ENCODE measurements at regions not wholly inside any gene's neighbourhood (a gene's known extent, or its start where the extent isn't known, plus 50 kb on each side); places are given as distances from the start of the nearest gene placed in this dataset.

- DNase-seq (ENCODE audit: low read depth), result peak; percentile 70
These were observed 111.1 kb upstream of the ARHGAP5 start for GRCh38 chr14:31965735-31966598.

DNA sequence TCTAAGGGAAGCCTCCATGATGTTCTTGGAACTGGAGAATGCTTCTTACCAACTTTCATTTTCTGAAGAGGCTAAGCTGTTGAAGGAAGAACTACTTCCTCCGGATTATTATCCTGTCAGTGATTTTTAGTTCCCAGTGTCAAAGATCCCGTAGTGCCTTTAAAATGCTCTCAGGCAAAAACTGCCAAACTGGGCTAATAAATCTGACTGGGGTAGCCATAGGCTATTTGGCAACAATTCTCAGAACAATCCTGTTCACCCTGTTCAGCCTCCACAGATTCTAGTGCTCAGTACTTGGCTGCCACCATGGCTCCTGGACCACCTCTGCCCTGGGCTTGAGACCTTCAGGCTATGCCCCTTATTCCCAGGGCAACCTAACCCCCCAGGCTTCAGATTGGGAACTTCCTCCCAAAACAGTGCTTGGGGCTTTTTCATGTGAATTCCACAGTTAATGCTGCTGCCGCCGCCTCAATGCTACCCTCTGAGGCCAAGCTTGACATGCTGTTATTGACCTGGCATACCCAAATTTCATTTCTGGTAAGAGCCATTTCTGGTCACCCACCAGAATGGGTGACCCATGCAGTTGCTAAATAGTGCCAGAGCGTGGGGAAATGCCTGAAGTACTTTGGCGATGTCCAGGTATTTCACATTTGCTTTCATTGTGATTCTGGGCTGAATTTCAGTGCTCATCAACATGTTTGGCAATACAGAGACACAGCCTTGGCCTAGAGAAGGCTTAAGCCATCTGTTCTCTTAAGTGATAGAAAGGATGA lies 110.0 kb upstream of the ARHGAP5 start:
- DNase-seq (ENCODE audit: low read depth), result no peak

GRCh38 chr14:31967669-31967975 lies 109.5 kb upstream of the ARHGAP5 start:
- DNase-seq (ENCODE audit: low read depth), result no peak

DNA sequence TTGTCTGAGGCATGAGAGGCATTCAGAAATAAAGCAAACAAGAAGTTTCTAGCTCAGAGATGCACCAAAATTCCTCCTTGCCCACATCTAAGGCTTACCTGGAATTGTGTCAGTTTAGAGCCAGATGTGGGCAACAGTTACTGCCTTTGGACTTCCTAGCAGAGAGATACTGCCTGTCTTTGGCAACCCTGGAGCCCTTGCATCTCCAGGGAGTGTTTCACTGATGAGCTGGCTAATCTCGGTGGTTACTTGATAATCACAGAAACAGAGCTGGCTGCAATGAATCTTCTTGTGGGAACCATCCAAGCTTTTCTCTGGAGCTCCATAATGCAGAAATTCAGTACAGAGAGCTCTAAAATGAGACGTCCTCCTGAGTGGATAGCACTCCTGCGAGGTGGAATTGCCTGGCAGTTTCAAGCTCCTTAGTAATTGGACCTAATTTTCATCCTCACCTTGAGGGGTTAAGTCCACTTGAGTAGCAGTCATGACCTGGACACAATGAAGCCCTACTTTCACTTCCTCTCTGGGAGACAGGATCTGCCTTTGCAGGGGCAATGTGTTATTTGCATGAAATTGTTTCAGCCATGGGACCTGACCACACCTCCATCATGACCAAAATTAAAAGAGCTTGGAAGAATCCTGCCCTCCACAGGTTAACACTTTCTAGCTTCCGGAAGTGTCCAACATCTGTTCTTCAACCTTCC lies 108.8 kb upstream of the ARHGAP5 start:
- DNase-seq (ENCODE audit: low read depth), result no peak

DNA sequence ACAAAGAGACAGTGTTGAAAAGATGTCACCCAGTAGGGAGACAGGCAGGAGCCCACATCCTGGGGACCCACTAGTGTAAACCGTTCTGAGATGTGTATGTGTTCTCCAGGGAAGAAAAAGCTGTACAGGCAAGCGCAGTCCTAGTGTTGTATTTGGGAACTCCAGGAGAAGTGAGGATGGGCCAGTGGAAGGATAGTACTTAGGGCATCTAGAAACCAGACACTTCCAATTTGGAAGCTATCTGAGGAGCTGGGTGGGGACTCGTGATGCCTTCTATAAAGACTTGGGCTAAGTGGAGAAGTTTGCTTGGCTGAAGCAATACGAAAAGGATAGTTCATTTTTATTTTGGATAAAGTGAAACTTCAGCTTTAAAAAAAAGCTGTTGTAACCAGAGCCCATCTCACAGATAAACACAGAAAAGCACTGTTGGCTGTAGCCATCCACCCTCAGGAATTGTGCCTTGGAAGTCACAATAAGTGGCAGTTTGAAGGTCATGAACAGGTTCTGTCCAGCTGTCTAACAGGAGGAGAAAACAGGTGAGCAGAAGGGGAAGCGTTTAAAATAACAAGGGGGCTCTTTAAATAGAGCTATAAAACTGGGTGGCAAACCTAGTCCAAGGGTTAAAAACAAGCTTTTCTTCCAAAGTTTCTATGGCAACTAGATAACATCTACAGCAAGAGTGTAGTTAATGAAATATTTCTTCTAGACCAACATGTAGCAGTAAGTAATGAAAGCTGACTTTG lies 108.0 kb upstream of the ARHGAP5 start:
- no peak for DNase-seq (ENCODE audit: low read depth)

GRCh38 chr14:31969699-31970240 lies 107.3 kb upstream of the ARHGAP5 start:
- DNase-seq (ENCODE audit: low read depth), result no peak

DNA sequence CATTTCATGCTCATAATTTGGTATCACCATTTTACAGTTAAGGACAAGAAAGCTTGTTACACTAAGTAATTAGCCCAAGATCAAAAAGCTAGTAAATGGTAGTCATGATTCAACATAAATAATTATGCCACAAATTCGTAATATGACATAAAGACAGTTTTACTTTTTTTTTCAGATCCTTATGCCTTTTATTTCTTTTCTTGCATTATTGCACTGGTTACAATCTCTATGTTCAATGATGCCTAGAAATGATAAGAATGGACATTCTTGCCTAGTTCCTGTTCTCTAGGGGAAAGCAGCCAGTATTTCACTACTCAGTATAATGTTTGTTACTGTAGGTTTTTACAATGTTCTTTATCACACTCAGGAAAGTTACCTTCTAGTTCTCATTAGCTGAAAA lies 106.4 kb upstream of the ARHGAP5 start:
- no peak for DNase-seq (ENCODE audit: low read depth)

DNA sequence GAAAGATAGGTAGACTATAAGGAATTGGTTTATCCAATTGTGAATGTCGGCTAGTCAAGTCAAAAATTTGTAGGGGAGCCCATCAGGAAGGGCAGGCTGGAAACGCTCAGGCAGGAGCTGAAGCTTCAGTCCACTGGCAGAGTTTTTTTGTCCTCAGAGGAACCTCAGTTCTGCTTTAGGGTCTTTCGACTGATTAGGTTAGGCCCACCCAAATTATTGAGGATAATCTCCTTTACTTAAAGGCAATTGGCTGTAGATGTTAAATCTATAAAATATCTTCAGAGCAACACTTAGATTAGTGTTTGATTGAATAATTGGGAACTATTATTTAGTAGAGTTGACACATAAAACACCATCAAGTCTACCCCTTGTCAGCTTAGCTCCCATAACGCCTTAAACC lies 105.5 kb upstream of the ARHGAP5 start:
- no peak for DNase-seq (ENCODE audit: low read depth)

- DNase-seq (ENCODE audit: low read depth), result no peak
These were observed 100.0 kb upstream of the ARHGAP5 start for GRCh38 chr14:31977001-31977556.

- DNase-seq (ENCODE audit: low read depth), result no peak
These were observed 98.7 kb upstream of the ARHGAP5 start for GRCh38 chr14:31978423-31978822.

DNA sequence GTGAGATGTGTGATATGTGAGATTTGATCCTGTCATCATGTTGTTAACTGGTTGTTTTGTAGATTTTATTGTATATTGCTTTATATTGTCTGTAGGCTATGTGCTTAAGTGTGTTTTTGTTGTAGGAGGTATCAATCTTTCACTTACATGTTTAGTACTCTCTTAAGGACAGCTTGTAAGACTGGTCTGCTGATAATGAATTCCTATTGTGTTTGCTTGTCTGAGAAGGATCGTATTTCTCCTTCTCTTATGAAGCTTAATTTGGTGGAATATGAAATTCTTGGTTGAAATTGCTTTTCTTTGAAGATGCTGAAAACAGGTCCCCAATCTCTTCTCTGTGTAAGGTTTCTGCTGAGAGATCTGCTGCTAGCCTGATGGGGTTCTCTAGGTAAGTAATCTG lies 94.5 kb upstream of the ARHGAP5 start:
- DNase-seq (ENCODE audit: low read depth), result no peak

- DNase-seq (ENCODE audit: low read depth), result no peak
These were observed 90.7 kb upstream of the ARHGAP5 start for GRCh38 chr14:31986405-31986804.

- no peak for DNase-seq (ENCODE audit: low read depth)
These were observed 89.4 kb upstream of the ARHGAP5 start for GRCh38 chr14:31987721-31988120.

DNA sequence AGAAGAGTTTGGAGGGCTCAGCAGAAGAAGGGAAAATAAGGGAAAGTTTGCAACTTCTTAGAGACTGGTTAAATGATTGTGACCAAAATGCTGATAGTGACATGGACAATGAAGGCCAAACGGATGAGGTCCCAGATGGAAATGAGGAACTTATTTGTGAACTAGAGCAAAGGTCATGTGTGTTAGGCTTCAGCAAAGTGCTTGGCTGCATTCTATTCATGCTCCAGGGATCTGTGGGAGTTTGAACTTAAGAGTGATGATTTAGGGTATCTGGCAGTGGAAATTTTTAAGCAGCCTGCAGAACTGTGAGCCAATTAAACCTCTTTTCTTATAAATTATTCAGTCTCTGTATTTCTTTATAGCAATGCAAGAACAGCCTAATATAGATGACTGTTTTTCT lies 88.9 kb upstream of the ARHGAP5 start:
- DNase-seq (ENCODE audit: low read depth), result no peak

- DNase-seq (ENCODE audit: low read depth), result no peak
These were observed 86.8 kb upstream of the ARHGAP5 start for GRCh38 chr14:31990183-31990857.

GRCh38 chr14:31990926-31991572 lies 86.1 kb upstream of the ARHGAP5 start:
- no peak for DNase-seq (ENCODE audit: low read depth)

DNA sequence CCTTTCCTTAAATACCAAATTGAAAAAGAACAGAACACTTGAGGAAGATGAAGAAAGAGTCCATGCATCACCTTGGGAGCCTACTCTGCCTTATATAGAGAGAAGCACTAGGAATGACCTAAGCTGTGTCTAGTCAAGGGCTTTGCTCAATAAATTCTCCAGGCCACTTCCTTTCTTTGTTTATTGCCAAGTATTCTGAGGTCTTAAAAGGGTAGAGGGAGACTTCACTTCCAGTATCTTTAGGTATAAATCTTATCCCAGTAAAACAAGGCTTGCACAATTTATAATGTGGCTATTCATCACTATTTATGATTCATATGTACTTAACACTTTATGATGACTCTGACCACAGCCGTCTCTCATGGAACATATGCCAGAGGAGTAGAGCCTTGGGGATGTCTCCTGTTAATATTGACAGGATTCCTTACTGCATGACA lies 85.1 kb upstream of the ARHGAP5 start:
- DNase-seq (ENCODE audit: low read depth), result peak; percentile 33

DNA sequence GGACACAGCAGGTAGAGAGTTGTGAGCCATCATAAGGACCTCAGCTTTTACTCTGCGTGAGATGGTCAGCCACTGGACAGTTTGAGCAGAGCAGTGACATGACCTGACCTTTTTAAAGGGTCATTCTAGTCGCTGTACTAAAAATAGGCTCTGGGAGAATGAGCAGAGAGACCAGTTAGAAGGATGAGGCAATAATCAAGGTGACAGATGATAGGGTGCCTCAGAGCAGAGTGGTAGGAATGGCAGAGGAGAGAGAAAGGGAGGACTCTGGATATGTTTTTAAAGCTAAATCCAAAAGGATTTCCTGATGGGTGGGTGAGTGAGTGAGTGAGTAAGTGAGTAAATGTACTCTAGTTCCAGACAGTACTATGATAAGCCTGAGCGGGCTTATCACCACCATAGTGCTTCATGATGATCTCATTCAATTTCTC lies 83.6 kb upstream of the ARHGAP5 start:
- DNase-seq (ENCODE audit: low read depth), result no peak

DNA sequence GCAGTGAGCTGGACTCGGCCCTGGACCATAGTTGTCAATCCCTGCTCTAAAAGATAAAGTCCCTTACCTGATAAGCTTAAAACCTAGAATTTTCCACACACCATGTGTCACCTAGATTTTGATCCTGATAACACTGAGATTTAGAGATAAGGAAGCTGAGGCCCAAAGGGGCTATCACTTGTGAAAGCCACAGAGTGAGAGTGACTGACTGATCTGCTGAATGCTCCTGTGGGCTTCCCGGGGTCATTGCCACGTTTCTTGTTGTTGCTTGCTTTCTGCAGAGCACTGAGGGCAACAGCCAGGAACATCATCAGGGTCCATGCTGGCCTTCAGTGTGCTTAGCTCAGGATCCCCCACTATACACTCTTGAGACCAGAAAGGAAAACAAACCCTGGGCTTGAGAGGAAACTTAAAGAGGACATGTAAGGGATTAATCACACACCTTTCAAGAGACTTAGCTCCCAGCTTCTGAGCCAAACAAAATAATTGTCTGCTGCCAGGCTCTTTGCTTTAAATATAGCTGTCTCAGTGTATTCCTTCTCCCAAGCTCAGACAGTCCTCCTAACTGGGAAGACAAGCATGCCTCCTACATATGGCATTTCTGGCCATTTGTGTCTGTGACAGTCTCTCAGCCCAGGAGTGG lies 82.6 kb upstream of the ARHGAP5 start:
- no peak for DNase-seq (ENCODE audit: low read depth)

DNA sequence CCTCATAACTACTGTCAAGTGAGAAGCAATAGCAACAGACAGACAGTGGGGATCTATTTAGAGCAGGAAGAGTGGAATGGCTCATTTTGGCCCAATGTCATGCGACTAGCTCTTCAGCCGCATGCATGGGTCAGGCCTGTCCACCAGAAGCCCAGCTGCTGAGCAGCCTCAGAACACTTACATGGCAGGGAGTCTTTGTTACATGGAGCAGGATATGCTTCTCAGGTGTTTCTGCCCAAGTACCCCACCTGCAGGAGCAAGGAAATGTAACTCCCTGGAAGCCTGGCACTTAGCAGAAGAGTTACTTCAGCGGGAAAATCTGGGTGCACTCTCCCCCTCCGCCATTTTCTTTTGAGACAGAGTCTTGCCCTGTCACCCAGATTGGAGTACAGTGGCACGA lies 73.5 kb upstream of the ARHGAP5 start:
- DNase-seq (ENCODE audit: low read depth), result no peak
